ENCODE measurements at regions not wholly inside any gene's neighbourhood (a gene's known extent, or its start where the extent isn't known, plus 50 kb on each side); places are given as distances from the start of the nearest gene placed in this dataset.
"Not testable (repeated sequence)": the region's sequence is repeated elsewhere in the genome, so short reads cannot be mapped to it uniquely, and the experiment has no call there.

- H3K36me3 ChIP-seq (ENCODE audit: control insufficient read depth in 2 of 2, extremely low read depth in 1 of 2, insufficient read depth in 2 of 2, low read length in 2 of 2); H2AFZ ChIP-seq (ENCODE audit: control insufficient read depth, low read length); H3K4me2 ChIP-seq (ENCODE audit: control insufficient read depth, extremely low read depth, insufficient read depth, low read depth, low read length); dilution Hi-C loops (cut with MboI; ENCODE audit: extremely low pct_ligation_motif_present, low sequenced_read_pairs); H4K20me1 ChIP-seq (ENCODE audit: control insufficient read depth, extremely low read depth, insufficient read depth, low read length); H3K9me1 ChIP-seq (ENCODE audit: control insufficient read depth, extremely low read depth, insufficient read depth, low read length); FAIRE-seq; H3K27me3 ChIP-seq (ENCODE audit: control insufficient read depth, extremely low read depth, insufficient read depth, low read length); DNase-seq (ENCODE audit: low read depth, low spot score); H3K9me3 ChIP-seq (ENCODE audit: control insufficient read depth, low read depth, low read length); H3K9ac ChIP-seq (ENCODE audit: control insufficient read depth, extremely low read depth, insufficient read depth, low read length); H3K27ac ChIP-seq (ENCODE audit: control insufficient read depth, insufficient read depth, low read length); H3K79me2 ChIP-seq (ENCODE audit: control insufficient read depth, insufficient read depth, low read length); H3K4me1 ChIP-seq (ENCODE audit: control insufficient read depth, extremely low read depth, insufficient read depth, low read length); H3K4me3 ChIP-seq (ENCODE audit: control insufficient read depth in 2 of 3, extremely low read depth in 1 of 3, insufficient read depth in 2 of 3, low read depth in 1 of 3, low read length in 3 of 3): not testable (repeated sequence)
These were observed 56.1 kb upstream of the METTL9 start for GRCh38 chr16:21543151-21543836.

GRCh38 chr16:21545664-21546326, 53.6 kb upstream of the METTL9 start:
- DNase-seq (ENCODE audit: low read depth, low spot score); H3K79me2 ChIP-seq (ENCODE audit: control insufficient read depth, insufficient read depth, low read length); H3K4me1 ChIP-seq (ENCODE audit: control insufficient read depth, extremely low read depth, insufficient read depth, low read length); H3K4me2 ChIP-seq (ENCODE audit: control insufficient read depth, extremely low read depth, insufficient read depth, low read depth, low read length); H3K27me3 ChIP-seq (ENCODE audit: control insufficient read depth, extremely low read depth, insufficient read depth, low read length); H3K9me1 ChIP-seq (ENCODE audit: control insufficient read depth, extremely low read depth, insufficient read depth, low read length); dilution Hi-C loops (cut with MboI; ENCODE audit: extremely low pct_ligation_motif_present, low sequenced_read_pairs); H3K36me3 ChIP-seq (ENCODE audit: control insufficient read depth in 2 of 2, extremely low read depth in 1 of 2, insufficient read depth in 2 of 2, low read length in 2 of 2); H3K9ac ChIP-seq (ENCODE audit: control insufficient read depth, extremely low read depth, insufficient read depth, low read length); H3K4me3 ChIP-seq (ENCODE audit: control insufficient read depth in 2 of 3, extremely low read depth in 1 of 3, insufficient read depth in 2 of 3, low read depth in 1 of 3, low read length in 3 of 3); H3K9me3 ChIP-seq (ENCODE audit: control insufficient read depth, low read depth, low read length); H2AFZ ChIP-seq (ENCODE audit: control insufficient read depth, low read length); FAIRE-seq; H3K27ac ChIP-seq (ENCODE audit: control insufficient read depth, insufficient read depth, low read length); H4K20me1 ChIP-seq (ENCODE audit: control insufficient read depth, extremely low read depth, insufficient read depth, low read length): not testable (repeated sequence)

DNA sequence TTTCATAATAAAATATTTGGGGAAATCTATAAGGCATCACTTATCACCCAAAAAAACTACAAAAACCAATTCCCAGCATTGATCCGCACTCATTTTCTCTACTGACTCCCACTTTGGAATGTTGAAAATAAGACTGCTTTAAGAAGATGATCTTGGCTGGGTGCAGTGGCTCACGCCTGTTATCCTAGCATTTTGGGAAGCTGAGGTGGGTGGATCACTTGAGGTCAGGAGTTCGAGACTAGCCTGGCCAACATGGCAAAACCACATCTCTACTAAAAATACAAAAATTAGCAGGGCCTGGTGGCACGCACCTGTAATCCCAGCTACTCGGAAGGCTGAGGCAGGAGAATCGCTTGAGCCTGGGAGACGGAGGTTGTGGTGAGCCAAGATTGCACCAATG, 50.0 kb upstream of the METTL9 start:
- H3K27me3 ChIP-seq (ENCODE audit: control insufficient read depth, extremely low read depth, insufficient read depth, low read length); H3K4me3 ChIP-seq (ENCODE audit: control insufficient read depth in 2 of 3, extremely low read depth in 1 of 3, insufficient read depth in 2 of 3, low read depth in 1 of 3, low read length in 3 of 3); H3K4me2 ChIP-seq (ENCODE audit: control insufficient read depth, extremely low read depth, insufficient read depth, low read depth, low read length); FAIRE-seq; H3K9me1 ChIP-seq (ENCODE audit: control insufficient read depth, extremely low read depth, insufficient read depth, low read length); H3K9me3 ChIP-seq (ENCODE audit: control insufficient read depth, low read depth, low read length); H4K20me1 ChIP-seq (ENCODE audit: control insufficient read depth, extremely low read depth, insufficient read depth, low read length); dilution Hi-C loops (cut with MboI; ENCODE audit: extremely low pct_ligation_motif_present, low sequenced_read_pairs); H2AFZ ChIP-seq (ENCODE audit: control insufficient read depth, low read length); H3K79me2 ChIP-seq (ENCODE audit: control insufficient read depth, insufficient read depth, low read length); H3K36me3 ChIP-seq (ENCODE audit: control insufficient read depth in 2 of 2, extremely low read depth in 1 of 2, insufficient read depth in 2 of 2, low read length in 2 of 2); H3K4me1 ChIP-seq (ENCODE audit: control insufficient read depth, extremely low read depth, insufficient read depth, low read length); DNase-seq (ENCODE audit: low read depth, low spot score); H3K9ac ChIP-seq (ENCODE audit: control insufficient read depth, extremely low read depth, insufficient read depth, low read length); H3K27ac ChIP-seq (ENCODE audit: control insufficient read depth, insufficient read depth, low read length): not testable (repeated sequence)

Small RNAs in the stretch of these regions (small RNA-seq; reads per million reads assigned to genes)
- gene MIR3680-1 (ENCODE audit: insufficient read length in 3 of 3, low read depth in 3 of 3, low replicate concordance in 1 of 3), result 0 reads per million in 3 experiments
